ENCODE measurements at regions not wholly inside any gene's neighbourhood (a gene's known extent, or its start where the extent isn't known, plus 50 kb on each side); places are given as distances from the start of the nearest gene placed in this dataset.
"Not testable (repeated sequence)": the region's sequence is repeated elsewhere in the genome, so short reads cannot be mapped to it uniquely, and the experiment has no call there.

DNA sequence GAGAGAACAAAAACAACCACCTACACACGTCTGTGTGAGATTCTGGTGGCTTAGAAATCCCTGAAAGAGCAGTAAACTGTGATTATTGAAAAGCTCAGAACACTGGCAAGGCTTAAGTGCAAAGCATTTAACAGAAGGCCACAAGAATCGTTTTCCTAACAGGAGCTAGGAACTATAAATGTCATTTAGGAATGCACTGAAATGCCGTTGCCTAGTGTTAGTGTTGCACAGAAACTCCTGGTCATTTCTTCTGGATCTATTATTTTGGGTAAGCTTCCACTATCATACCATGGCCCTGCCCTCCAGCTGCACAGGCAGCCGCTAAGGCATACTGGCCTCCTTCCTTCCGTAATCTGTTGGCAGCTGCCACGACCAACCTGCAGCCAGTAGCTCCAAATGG is 923.2 kb downstream of the NLGN4X start:
- no peak for DNase-seq (ENCODE audit: low read depth in 2 of 2)

DNA sequence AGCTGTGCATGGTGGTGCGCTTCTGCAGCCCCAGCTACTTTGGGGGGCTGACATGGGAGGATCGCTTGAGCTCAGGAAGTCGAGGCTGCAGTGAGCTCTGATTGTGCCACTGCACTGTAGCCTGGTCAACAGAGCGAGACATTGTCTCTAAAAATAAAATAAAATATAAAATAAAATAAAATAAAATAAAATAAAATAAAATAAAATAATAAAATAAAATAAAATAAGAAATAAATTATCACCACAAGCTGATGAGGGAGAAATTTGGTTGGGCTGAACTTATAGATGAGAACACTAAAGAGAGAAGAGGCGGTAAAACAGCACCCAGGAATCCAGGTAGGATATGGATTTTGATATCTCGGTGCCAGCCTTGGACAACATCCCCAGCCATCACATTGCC is 933.7 kb downstream of the NLGN4X start:
- no peak for DNase-seq (ENCODE audit: low read depth in 2 of 2)

DNA sequence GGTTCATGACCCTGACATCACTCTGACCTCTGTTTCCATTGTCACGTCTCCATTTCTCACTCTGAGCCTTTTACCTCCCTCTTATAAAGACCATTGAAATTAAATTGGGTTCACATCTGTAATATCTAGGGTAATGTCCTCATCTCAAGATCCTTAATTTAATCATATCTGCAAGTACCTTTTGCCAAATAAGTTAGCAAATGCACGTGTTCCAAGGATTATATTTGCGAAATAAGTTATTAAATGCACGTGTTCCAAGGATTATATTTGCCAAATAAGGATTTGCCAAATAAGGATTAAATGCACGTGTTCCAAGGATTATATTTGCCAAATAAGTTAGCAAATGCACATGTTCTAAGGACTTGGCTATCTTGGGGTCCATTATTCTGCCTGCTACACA is 938.0 kb downstream of the NLGN4X start:
- no peak for DNase-seq (ENCODE audit: low read depth in 2 of 2)

DNA sequence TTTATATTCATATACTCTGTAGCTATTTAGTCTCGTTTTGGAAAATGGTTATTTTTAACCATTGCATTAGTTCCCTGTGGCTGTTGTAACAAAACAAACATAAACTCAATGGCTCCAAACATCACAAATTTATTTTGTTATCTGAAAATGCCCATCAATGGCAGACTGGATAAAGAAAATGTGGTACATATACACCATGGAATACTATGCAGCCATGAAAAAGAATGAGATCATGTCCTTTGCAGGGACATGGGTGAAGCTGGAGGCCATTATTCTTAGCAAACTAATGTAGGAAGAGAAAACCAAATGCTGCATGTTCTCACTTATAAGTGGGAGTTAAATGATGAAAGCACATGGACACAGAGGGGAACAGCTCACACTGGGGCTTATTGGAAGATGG is 938.7 kb downstream of the NLGN4X start:
- DNase-seq (ENCODE audit: low read depth in 2 of 2): not testable (repeated sequence)

DNA sequence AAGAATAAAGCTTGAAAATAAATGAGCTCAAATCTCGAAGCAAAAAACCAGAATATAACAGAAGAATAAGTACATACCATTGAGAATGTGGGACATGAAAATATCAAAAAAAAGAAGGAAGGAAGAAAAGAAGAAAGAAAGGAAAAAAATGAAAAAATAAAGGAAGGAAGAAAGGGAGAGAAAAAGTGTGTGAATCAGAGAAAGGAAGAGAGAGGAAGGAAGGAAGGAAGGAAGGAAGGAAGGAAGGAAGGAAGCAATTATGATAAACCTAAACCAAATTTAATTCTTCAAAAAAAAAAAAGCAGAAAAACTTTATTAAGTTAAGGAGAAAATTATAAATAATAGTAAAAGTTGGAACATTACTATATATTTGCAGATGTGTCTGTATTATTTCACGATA is 949.8 kb downstream of the NLGN4X start:
- no peak for DNase-seq (ENCODE audit: low read depth in 2 of 2)

DNA sequence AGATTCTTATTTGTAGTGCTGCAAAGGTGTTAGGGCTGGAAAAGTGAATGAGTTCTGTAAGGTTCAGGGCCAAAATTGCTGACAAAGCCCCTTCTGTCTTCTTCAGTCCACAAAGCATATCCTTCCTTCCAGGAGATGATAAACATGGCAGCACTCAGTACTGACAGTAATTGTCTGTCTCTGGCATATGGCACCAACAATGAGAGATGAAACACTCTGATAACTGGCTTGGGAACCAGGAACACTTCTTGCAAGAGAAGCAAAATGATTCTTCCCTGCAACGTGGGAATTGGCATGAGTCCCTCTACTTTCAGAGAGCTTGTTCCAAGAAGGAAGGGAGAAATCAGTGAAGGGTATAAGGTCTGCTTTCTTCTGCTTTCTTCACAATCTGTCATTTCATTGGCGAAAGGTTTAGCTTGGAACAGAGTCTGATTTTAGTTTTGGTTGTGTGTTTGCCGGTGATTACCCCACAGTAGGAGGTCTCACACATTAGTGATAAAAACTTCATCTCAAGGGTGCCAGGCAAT is 963.3 kb downstream of the NLGN4X start:
- no peak for DNase-seq (ENCODE audit: low read depth in 2 of 2)

DNA sequence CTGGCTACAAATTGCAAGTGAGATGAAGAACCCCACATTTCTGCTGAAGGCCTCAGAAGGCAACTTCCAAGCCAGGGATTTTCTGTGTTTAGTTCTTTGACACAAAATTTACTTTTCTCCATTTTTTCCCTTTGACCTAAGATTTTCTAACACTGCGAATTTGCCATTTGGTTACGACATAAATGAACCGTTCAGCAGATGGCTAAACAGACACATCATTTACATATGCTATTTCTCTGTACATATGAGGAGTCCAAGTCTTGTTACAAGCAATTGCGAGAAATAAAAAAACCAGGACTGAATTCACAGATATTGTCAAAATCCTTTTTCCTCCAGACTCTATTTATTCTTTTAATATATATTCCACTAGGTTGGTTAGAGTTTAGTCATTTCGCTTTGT is 978.6 kb downstream of the NLGN4X start:
- DNase-seq (ENCODE audit: low read depth in 2 of 2): no peak

DNA sequence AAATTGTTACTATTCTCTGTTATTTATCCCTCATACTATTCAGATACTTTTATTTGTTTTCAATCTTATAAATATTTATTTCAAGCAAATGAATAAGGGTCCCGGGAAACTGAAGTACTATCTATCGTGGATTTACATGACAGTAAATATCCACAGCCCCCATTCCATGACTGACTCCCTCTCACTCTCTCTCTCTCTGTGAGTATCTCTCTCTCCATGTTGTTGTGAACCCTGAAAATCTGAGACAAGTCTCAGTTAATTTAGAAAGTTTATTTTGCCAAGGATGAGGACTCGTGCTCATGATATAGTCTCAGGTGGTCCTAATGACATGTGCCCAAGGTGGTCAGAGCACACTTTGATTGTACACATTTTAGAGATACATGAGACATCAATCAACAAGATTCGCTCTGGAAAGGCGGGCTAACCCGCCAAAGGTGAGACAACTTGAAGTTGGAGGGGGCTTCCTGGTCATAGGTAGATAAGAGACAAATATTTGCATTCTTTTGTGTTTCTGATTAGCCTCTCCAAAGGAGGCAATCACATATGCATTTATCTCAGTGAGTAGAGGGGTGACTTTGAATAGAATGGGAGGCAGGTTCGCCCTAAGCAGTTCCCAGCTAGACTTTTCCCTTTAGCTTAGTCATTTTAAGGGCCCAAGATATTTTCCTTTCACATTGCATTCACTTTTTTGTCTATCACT is 986.4 kb downstream of the NLGN4X start:
- no peak for DNase-seq (ENCODE audit: low read depth in 2 of 2)

DNA sequence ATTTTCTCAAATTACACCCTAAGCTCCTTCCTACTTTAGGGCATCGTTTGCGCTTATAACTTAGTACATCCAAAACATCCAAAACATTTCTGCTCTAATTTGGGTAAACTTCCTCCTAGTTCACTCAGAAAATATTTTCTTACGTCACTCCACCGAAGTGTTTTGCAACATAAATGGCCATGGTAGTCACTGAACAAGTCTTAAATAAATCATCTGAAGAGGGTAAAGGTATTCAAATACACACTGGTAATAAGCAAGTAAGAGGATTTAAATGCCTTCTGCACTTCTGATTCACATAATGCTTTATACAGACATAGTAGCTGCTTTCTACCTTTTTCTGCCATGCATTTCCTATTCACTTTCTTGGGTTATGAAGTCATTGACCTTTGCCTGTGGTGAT is 991.9 kb downstream of the NLGN4X start:
- DNase-seq (ENCODE audit: low read depth in 2 of 2): no peak

DNA sequence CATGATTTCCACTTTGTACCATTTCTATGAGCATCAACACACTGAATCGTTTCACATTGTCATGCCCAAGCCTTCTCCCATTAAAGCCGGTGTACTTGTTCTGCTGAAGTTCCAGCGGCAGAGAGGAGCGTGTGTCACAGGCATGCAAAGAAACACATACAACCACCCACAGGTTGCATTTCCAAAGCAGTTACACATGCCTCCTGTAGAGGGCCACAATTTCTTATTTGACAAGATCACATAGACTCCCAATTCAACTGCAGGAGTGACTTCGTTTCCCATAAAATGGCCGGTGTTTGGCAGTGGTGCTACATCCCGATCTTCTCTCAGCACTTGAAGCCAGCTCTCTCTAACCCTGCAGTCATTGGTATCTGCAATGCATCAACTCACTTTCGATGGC is 992.6 kb downstream of the NLGN4X start:
- no peak for DNase-seq (ENCODE audit: low read depth in 2 of 2)

DNA sequence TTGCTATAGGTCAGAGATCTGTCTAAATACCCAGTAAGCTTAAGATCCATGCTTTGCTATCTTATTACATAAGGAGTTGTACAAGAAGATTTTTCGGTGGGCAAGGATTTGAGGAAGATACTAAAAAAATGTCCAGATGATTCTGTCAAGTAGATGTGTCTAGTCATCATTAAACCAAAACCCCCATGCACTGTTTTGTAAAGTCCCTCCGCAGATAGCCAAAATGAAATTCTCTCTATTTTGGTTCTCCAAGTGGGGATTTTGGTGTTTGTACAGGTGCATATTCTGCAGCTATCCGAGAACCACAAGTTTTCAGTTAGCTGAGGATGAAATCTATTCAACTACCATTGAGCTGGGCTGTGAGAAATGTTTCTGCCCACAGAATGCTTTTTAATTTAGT is 994.8 kb downstream of the NLGN4X start:
- no peak for DNase-seq (ENCODE audit: low read depth in 2 of 2)

DNA sequence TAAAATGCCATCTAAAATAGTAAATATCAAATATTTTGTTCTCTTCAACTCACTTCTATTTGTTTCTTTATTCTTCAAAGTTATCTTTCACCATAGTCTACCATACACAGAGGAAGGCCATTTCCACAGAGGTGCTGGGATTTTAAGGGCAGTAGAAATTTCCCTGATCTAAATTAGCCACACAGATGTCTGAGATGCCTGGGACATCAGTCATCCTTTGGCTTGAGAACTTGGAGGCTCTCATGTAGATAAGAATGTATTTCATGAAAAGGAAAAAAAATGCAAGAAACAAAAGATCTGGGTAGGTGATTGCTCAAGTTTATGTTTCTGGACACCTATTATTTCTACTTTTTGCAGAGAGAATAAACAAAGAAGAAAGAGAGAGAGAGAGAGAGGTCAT is 1008.2 kb downstream of the NLGN4X start:
- DNase-seq (ENCODE audit: low read depth in 2 of 2): no peak

DNA sequence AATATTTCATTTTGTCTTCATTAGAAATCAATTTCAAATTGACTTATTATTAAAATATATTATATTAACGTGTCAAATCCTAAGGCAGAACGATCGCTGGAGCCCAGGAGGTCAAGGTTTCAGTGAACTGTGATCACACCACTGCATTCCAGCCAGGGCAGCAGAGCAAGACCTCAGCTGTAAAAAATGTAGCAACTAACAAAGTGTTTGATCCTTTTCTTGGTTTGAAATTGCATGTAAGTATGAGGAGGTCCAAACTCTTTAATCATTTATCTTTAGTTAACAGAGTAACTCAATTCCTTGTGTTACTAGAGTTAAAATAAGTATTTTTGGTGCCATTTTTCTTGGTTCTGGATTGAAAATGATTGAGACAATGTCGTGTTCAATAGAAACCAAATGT is 1033.9 kb downstream of the NLGN4X start:
- DNase-seq (ENCODE audit: low read depth in 2 of 2): no peak

DNA sequence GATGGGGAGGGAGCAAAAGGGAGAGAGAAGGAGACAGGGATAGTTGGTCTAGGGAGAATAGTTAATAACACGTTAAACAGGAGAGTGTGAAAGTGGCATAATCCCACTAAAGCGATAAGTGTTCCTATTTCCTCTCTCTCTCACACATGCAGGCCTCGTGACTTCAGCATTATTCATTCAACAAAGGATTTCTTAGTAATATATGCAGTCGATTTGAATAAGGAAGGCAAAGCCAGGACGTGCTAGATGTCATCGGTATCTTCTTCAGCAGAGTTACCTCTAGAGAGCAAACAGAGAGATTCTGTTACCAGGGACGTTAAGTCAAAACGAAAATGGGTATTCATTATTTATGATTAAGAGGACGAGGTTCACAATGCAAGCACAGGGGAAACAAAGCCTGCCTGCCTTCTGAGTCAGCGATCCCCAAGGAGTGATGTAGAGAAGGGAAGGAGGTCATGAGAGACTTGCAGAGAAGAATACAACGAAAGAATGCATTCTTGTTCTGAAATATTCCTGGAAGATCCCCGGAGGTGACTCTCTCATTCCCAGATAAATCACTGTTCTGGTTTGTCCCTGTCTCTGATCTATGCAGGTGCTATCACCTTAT is 1048.4 kb downstream of the NLGN4X start:
- DNase-seq (ENCODE audit: low read depth in 2 of 2): no peak

DNA sequence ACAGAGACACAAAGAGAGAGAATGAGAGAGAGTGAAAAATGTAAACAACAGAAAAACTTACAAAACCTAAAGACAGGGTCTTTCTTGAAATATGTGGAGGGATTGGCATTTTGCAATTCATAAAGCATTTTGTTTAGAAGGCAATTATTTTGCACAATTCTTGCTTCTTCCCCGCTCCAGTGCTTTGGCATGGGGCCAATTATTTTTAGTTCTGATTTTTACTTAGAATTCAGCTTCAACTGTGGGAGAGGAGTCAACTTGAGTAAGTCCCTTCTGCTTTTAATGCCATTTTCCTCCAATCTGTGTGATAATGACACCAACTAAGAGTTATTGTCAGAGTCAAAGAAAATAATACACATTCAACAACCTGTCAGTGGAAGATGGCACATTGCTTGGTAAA is 1051.9 kb downstream of the NLGN4X start:
- DNase-seq (ENCODE audit: low read depth in 2 of 2): no peak

DNA sequence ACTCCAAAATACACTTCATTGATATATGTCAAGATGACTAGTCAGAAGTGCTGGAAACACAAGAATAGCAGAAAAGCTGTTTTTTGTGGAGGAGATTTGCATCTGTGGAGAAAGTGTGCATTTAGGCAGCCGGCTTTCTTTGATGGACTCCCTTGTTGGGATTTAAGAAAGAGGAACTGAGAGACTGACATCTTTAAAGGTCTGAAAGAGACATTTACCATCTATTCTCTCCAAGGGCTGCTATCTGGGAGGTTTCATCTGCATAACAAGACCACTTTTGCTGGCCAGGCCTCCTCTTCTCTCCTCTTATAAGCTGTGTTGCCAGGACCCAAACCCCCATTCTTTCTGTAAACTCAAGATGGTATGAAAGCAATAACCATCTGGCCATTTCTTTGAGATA is 1065.0 kb downstream of the NLGN4X start:
- no peak for DNase-seq (ENCODE audit: low read depth in 2 of 2)

DNA sequence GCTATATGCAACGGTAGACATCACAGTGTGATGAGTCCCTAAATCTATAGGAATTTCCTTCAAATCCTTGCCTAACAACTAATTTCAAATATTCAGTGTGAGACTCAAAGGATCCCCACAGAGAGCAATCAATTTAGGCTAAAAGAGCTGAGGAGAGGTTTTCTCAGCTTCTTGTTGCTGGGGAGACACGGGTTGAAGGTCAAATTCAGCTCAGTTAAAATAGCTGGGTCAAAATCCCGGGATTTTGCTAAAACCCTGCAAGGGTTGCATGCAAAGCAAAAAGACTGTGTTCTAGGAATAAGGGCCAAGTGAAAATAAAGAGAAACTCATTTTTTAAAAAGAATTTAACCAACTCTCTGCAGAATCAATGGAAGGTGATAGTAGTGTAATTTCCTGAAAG is 1073.4 kb downstream of the NLGN4X start:
- DNase-seq (ENCODE audit: low read depth in 2 of 2): no peak

DNA sequence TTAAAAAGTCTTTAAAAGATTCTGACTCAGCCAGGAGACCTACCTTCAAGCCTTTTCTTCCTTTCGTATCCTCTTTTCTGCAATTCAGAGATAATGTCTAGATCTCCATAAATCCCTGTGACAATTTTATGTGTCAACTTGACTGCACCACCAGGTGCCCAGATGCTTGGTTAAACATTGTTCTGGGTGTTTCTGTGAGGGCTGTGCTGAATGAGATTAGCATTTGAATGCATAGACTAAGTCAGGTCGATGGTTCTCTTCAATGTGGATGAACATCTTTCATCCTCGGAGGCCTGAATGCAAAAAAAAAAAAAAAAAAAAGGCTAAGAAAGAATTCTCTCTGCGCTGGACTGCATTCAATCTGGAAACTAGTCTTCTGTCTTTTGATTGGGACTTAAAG is 1082.7 kb downstream of the NLGN4X start:
- no peak for DNase-seq (ENCODE audit: low read depth in 2 of 2)

DNA sequence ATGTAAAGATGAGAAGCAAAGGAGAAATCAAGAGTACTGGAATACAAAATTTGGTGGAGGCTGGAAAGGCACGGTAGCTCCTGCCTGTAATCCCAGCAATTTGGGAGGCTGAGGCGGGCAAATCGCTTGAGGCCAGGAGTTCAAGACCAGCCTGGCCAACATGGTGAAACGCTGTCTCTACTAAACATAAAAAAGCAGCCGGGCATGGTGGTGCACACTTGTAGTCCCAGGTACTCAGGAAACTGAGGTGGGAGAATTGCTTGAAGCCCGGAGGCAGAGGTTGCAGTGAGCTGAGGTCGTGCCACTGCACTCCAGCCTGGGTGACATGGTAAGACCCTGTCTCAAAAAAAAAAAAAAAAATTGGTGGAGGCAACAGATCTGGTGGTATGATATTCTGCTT is 1086.0 kb downstream of the NLGN4X start:
- DNase-seq (ENCODE audit: low read depth in 2 of 2): no peak

DNA sequence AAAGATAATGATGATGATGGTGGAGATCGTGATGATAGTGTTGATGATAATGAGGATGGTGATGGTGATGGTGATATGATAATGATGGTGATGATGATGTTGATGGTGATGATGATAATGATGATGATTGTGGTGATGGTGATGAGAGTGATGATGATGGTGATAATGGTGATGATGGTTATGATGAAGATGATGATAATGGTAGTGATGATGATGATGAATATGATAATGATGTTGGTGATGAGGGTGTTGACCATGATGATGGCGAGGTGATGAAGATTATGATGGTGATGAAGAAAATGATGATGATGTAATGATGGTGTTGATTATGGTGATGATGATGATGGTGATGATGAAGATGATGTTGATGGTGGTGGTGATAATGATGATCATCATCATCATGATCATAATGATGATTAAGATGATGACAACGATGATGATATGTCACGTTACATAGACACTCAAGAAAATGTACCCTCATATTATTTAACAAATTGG is 1106.4 kb downstream of the NLGN4X start:
- no peak for DNase-seq (ENCODE audit: low read depth in 2 of 2)

DNA sequence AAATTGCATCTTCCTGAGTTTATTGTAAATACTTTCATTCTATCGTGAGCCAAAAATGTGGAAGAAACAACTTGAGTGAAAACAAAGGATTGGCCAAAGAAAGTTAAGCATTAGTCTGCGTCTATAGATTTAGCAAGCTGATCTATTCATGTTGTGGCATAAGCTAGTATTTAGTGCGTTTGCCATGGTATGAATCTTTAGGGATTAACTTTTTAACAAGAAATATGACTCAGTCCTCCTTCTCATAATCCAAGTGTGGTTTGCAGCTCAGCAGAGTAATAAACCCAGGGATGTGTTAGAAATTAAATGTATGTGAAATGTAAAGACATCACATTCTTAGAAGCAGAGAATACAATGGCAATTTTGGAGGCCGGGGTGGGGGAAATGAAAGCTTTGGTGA is 1110.9 kb downstream of the NLGN4X start:
- peak; percentile 6 for DNase-seq (ENCODE audit: low read depth in 2 of 2)

DNA sequence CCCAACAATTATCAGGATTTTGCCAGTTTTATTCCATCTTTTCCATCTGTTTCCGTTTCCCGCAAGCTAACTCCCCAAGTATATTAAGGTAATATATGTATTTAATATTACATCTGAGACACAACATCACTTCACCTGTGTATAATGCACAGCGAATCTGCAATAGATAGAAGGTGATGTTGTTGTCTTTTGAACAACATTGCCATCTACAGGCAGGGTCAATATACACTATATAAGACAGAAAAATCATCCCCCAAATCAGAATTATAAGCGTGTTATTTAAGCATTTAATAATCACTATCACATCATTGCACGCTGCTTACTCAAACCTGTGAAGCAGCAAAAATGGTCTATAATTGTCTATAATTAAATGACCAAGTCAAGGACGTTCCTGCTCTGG is 1115.5 kb downstream of the NLGN4X start:
- DNase-seq (ENCODE audit: low read depth in 2 of 2): no peak

DNA sequence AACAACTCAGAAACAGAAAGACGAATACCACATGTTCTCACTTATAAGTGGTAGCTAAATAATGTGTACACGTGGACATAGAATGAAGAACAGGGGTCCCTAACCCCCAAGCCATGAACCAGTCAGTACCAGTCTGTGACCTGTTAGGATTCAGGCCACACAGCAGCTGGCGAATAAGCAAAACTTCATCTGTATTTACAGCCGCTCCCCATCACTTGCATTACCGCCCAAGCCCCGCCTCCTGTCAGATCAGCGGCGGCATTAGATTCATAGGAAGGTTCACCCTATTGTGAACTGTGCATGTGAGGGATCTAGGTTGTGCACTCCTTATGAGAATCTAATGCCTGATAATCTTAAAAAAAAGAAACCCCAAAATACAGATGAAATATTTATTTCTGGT is 1128.7 kb downstream of the NLGN4X start:
- no peak for DNase-seq (ENCODE audit: low read depth in 2 of 2)

DNA sequence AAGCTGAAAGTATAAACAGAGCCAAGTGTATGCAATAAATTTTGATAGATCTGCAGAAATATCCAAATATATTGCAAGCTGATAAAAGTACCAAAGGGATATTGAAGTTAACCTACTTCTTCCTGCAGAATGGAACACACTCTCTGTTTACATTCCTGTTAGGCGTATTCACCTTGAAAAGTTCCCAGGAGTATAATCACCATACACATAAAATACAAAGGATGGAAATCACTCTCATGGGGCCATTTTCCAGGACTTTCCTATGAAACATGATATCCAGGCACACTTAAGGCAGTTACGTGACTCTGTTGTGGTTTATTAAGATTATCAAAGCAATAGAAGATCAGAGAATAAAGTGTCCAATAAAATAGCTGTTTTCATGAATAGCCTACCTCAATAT is 1142.3 kb downstream of the NLGN4X start:
- DNase-seq (ENCODE audit: low read depth in 2 of 2): no peak
